ENCODE measurements at regions not wholly inside any gene's neighbourhood (a gene's known extent, or its start where the extent isn't known, plus 50 kb on each side); places are given as distances from the start of the nearest gene placed in this dataset.
A peak's percentile ranks its signal among the peaks of the same experiment; 100 is the strongest.
"Not testable (repeated sequence)": the region's sequence is repeated elsewhere in the genome, so short reads cannot be mapped to it uniquely, and the experiment has no call there.

DNA sequence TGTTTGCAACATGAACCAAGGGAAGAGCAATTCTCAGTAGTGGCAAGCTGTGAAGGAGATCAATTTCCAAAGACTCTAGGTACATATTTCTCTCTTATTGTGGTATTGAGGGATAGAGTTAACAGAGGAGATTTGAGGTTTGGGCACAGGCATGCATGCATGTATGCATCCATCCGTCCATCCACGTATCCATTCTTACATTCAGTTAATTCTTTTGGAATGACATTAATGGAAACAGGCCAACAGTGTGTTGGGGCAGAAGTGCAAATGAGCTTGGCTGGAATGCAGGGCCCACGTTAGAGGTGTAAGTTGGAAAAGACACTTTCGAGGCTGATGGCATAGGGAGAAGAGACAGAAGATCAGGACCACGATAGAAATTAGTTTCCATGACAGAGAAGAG is 216.9 kb upstream of the PELI2 start:
- in situ Hi-C loops (cut with HindIII; ENCODE audit: low pct_unique_long_range_greater_than_20kb, low sequenced_read_pairs) = no loop called here

DNA sequence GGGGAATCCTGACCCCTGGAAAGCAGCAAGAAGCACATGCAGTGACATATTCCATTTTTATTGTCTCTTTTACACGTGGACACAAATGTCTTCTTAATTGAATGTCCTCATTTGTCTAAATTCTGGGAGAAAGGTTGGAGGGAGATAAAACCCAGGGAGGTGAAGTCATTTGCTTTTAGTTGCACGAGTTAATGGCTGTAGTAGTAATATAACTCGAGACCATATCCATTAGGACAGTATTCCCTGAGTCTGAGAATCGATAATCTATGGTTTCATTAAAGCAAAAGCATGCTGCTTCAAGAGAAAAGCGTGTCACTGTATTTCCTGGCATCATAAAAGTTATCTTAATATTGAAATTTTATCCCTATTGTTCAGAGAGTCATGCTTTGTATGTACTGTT is 216.0 kb upstream of the PELI2 start:
- DNase-seq (ENCODE audit: low read depth, low spot score) = no peak

More for the DNA sequence above, 216.9 kb upstream of the PELI2 start:
- DNase-seq (ENCODE audit: low read depth, low spot score) = no peak

DNA sequence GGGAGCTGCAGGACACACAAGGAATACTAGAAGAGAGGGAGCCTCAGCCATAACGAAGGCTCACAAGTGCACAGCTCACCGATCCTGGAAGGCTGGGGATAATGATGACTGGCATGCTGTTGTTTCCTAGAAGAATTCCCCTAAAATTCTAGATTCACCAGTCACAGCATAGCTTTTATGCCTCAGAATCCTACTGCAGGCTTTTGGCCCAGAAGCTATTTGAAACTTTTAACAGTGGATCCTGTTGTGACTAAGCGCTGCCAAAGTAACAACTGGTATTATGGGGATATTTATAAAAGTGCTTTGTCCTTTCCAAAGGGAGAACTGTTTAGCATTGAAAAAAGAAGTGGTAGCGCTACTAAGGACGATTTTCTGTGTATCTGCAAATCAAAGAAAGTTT is 214.1 kb upstream of the PELI2 start:
- in situ Hi-C loops (cut with HindIII; ENCODE audit: low pct_unique_long_range_greater_than_20kb, low sequenced_read_pairs) = no loop called here
- DNase-seq (ENCODE audit: low read depth, low spot score) = no peak

More for the DNA sequence above, 216.0 kb upstream of the PELI2 start:
- in situ Hi-C loops (cut with HindIII; ENCODE audit: low pct_unique_long_range_greater_than_20kb, low sequenced_read_pairs) = no loop called here

DNA sequence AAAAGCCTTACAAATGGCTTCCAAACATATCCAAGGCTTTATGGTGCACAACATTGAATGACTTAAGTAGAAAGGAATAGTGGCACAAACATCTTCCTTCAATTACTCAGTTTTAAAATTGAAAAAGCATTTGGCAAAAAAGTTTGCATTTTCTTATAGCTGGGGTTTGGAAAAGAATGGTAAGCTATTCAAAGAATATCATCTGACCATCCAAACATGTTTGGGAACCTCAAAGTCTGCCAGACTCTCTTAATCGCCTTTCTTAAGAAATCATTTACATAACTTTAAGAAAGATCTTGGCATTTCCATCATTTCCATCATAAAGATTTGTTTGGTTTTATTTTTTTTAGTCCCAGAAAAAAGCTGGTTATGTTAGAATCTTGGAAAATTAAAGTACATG is 210.1 kb upstream of the PELI2 start:
- DNase-seq (ENCODE audit: low read depth, low spot score) = no peak
- in situ Hi-C loops (cut with HindIII; ENCODE audit: low pct_unique_long_range_greater_than_20kb, low sequenced_read_pairs) = no loop called here

DNA sequence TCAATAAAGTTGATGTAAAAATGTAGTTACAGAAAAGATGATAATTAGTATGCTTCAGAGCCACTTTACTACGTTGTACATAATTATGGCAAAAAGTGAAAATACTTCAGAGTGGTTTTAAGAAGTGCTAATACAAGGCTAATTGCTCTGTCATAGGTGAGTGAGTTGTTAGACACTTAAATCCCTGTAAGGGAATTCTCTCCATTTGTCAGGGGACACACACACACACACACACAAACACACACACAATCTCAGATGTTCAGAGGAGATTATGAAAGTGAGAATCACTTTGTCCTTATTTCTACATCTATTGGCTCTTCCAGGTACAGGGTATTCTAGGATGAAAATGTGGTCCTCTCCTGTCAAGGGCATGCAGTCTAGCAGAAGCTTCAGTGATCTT is 208.3 kb upstream of the PELI2 start:
- in situ Hi-C loops (cut with HindIII; ENCODE audit: low pct_unique_long_range_greater_than_20kb, low sequenced_read_pairs) = no loop called here

DNA sequence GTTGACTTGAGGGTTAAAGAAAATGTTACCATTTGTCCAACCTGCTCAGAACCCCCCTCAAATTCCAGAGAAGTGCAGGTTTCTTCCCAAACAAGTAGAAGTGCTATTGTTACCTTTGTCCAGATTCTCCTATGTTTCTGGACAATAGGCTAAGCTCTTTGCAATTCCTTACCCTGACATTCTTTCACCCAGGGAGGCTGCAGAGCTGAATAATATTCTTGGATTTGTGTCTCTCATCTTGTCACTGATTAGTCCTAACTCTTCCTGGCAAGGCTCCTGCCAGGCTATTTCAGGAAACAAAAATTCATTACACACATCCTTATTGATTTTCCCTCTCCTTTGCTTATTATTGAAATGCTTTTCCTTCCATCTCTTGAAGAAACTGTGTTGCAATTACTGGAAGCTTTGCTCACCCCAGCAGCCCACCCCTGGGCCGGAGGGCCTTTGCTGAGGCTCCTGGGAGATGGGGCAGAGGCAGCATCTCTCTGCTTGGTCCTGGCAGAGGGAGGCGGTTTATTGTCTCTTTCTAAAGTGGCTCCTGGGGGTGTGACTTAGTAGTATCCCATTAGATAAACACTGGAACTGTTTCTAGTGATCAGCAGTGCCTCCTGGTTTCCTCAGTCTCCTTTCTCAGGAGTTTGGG is 207.5 kb upstream of the PELI2 start:
- in situ Hi-C loops (cut with HindIII; ENCODE audit: low pct_unique_long_range_greater_than_20kb, low sequenced_read_pairs) = no loop called here
- DNase-seq (ENCODE audit: low read depth, low spot score) = no peak

More for the DNA sequence above, 208.3 kb upstream of the PELI2 start:
- no peak for DNase-seq (ENCODE audit: low read depth, low spot score)

DNA sequence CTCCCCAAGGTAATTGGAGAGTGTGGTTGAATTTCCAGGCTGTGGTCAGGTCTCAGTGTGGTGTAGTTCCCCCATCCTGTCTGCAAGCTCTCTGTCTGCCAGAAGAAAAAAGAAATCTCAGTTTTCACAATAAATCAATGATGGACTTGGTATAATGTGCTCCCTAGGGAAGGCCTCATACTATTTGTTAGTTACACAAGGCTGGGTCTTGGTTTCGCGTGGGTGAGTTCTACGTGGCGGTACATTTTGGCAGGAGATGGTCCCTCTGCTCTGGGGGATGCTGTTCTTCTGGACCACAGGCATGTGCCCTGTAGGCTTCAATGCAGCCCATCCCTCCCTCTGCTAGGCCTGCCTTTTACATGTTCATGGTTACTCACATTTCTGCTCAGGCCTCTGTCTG is 206.4 kb upstream of the PELI2 start:
- in situ Hi-C loops (cut with HindIII; ENCODE audit: low pct_unique_long_range_greater_than_20kb, low sequenced_read_pairs) = no loop called here
- no peak for DNase-seq (ENCODE audit: low read depth, low spot score)

DNA sequence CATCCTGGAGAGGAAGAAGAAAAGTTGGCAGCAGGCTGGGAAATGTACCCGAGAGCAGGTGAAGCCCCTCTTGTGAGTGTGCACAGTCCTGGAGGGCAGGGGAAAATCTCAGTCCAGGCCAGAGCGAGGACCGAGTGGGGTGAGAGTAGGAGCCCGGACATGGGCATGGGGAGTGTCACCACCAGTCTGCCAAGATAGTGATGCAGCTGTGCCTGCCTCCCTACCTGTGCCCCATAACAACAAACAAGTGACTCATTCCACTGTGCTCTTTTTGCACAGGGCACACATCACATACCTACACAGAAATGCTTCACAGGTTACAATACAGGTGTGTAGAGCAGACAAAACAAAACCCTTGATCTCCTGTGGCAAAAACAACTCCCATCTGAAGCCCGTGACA is 205.9 kb upstream of the PELI2 start:
- in situ Hi-C loops (cut with HindIII; ENCODE audit: low pct_unique_long_range_greater_than_20kb, low sequenced_read_pairs) = no loop called here
- no peak for DNase-seq (ENCODE audit: low read depth, low spot score)

DNA sequence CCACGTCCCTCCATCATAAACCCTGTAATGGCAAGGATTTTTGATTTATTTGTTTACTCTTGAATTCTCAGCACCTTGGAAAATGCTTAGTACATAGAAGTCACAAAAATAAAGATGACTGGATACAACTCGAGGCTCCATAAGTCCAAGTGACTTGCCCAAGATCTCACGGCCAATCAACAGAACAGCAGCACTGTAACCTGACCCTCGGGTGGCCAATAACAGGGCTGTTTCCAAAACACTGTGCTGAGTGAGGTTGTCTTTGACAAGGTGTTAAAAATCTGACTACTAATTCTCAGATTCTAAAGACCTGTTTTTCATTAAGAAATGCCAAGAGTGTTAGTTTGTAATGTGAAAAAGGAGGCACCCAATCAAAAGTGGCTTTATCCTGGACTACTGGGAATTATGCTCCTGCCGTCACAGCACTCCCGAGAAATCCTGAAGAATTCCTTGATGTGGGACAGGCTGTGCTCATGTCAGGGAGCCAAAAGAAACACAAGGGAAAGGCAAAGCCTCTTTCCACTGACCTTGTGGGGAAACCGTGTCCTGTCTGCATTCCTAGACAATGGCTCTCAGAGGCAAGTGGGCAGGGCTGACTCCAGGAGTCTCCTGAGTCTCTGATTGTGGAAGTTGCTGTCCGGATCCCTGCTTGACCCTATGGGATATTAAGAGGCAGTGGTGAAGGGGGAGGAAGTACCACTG is 204.7 kb upstream of the PELI2 start:
- in situ Hi-C loops (cut with HindIII; ENCODE audit: low pct_unique_long_range_greater_than_20kb, low sequenced_read_pairs) = no loop called here
- no peak for DNase-seq (ENCODE audit: low read depth, low spot score)

DNA sequence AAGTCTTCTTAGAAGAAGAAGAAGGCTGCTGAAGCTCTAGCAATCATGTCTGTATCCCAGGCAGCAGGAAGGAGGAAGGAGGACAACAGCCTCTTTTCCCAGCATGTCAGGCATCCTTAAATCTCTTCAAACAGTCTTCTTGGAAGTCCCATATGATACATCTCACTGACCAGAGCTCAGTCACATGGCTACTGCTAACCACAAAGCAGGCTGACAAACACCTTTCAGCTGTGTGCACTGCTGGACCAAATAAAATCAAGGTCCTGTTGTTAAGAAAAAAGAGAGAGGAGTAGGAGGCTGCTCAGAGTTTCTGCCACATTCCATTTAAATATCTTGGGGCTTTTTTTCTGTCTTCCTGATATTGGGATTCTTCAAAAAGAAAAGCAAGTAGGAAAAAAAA is 203.4 kb upstream of the PELI2 start:
- DNase-seq (ENCODE audit: low read depth, low spot score) = no peak
- in situ Hi-C loops (cut with HindIII; ENCODE audit: low pct_unique_long_range_greater_than_20kb, low sequenced_read_pairs) = no loop called here

DNA sequence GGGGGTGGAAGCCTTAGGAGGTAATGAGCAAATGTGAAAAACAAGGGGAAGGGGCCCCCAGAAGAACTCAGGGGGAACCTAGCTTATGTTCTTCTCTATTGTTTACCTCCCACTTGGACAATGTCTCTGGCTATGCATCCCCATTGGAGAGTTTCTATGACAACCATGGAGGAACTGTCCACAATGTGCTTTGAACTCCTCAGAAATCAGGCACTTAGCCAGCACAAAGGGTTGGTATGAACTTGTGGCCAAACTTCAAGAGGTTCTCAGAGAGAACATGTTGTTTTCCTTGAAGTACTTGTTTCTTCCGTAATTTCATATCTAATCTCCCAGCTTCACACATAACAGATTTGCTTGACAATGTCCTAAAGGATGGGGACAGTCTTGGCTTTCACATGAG is 202.8 kb upstream of the PELI2 start:
- in situ Hi-C loops (cut with HindIII; ENCODE audit: low pct_unique_long_range_greater_than_20kb, low sequenced_read_pairs) = no loop called here
- no peak for DNase-seq (ENCODE audit: low read depth, low spot score)

DNA sequence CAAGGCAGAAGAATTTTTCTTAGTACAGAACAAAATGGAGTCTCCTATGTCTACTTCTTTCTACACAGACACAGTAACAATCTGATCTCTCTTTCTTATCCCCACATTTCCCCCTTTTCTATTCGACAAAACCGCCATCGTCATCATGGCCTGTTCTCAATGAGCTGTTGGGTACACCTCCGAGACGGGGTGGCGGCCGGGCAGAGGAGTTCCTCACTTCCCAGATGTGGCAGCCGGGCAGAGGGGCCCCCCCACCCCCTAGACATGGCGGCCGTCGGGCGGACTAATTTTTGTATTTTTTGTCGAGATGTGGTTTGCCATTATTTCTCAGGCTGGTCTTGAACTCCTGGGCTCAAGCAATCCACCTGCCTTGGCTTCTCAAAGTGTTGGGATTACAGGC is 198.4 kb upstream of the PELI2 start:
- DNase-seq (ENCODE audit: low read depth, low spot score); in situ Hi-C loops (cut with HindIII; ENCODE audit: low pct_unique_long_range_greater_than_20kb, low sequenced_read_pairs): not testable (repeated sequence)

DNA sequence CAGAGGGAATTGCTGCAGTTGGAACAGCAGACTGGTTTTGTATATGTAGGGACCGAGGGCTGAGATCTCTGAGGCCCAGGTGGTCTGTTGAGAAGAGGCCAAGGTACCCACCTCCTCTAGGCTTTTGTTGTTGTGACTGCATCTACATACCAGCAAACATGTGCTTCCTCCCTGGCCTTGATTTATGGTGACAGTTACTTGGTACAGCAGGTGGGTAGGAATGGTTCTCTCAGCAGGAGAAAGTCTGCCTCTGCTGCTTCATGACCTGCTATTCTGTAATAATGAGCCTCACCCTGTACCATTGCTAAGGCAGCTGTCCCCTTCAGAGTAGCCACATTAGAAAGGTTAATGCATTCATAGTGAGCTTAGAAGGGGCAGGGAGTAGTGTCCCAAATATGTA is 196.7 kb upstream of the PELI2 start:
- in situ Hi-C loops (cut with HindIII; ENCODE audit: low pct_unique_long_range_greater_than_20kb, low sequenced_read_pairs) = no loop called here
- no peak for DNase-seq (ENCODE audit: low read depth, low spot score)

DNA sequence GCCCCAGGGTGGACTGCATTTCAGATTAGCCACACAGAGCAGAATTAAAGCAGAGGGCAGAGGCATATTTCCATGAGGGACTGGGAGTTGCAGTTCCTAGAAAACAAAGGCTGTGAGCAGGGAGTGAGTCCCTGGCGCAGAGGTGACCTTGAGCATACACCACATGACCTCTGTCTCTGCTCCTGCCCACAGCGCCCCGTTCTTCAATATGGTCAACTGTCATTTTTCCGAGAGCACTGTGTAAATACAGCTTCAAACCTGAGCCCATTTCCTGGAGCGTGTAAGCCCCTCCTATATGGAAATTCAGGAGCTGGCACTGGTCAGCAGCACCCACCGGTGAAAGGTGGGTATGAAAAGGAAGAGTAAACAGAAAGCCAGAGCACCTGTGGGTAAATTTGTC is 192.2 kb upstream of the PELI2 start:
- in situ Hi-C loops (cut with HindIII; ENCODE audit: low pct_unique_long_range_greater_than_20kb, low sequenced_read_pairs) = no loop called here
- DNase-seq (ENCODE audit: low read depth, low spot score) = no peak

DNA sequence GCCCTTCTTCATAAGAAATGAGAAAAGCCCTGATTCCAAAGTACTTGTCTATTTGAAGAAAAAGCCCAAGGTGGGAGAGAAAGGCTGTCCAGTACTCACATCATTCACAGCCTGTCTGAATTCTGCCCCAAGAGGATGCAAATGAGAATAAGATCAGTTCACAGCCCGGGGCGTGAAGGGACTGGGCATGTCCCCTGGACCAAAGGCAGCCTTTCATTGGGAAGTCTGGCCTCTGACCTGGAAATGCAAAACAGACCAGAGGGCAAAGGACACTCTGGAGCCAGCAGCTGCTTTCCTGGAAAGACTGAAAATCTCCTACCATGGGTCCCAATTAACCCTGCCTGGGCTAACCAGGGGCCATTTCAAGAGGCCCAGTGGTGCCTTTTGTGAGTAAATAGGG is 191.2 kb upstream of the PELI2 start:
- in situ Hi-C loops (cut with HindIII; ENCODE audit: low pct_unique_long_range_greater_than_20kb, low sequenced_read_pairs) = no loop called here
- DNase-seq (ENCODE audit: low read depth, low spot score) = no peak

DNA sequence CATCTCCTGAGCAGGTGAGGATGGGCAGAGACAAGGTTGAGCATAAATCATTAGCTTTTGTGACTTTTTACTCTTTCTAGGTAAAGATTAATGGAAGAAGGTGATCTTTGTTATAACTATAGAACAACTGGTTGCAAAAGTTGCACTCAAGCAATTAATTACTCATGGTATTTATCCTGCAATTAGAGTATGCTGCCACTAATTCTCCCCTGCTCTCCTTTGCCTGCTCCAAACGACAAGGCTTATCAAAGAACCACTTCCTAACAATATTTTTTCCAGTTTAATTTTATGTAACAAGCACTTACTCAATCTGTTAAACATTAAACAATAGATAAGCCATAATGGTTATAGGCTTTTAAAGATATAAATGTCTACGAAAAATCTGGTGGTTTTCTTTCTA is 189.9 kb upstream of the PELI2 start:
- in situ Hi-C loops (cut with HindIII; ENCODE audit: low pct_unique_long_range_greater_than_20kb, low sequenced_read_pairs) = no loop called here
- DNase-seq (ENCODE audit: low read depth, low spot score) = no peak

DNA sequence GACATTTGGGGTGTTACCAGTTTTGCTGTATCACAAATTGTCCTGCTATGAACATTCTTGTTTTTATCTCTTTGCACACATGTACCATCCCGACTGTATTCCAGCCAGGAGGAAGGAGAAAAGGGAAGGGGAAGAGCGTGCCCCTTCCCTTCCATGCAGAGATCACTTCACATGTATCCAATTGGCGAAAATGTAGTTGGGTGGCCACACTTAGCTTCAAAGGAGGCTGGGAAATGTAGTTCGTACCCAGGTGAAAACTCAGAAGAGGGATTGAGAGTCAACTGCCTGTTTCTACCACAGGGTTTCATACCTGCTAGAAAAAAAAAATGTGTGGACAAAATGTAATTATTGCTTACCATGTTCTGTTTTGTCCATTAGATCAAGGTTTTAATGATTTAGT is 189.1 kb upstream of the PELI2 start:
- DNase-seq (ENCODE audit: low read depth, low spot score) = peak; percentile 16
- in situ Hi-C loops (cut with HindIII; ENCODE audit: low pct_unique_long_range_greater_than_20kb, low sequenced_read_pairs) = no loop called here

DNA sequence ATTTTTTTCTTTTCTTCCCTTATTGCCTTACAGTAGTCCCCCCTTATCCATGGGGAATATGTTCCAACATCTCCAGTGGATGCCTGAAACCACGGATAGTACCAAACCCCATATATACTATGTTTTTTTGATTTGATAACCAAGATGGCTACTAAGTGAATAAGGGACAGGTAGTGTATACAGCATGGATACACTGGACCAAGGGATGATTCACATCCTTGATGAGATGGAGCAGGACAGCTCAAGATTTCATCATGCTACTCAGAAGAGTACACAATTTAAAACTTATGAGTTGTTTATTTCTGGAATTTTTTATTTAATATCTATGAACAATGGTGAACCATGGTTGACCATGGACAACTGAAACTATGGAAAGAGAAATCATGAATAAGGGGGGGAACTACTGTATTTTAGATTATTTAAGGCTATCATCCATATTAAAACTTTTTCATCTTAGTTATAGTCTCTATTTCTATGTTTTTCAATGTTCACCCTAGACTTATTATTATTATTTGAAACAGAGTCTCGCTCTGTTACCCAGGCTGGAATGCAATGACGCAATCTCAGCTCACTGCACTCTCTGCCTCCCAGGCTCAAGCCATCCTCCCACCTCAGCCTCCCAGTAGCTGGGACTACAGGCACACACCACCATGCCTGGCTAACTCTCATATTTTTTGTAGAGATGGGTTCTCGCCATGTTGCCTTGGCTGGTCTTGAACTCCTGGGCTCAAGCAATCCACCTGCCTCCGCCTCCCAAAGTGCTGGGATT is 188.0 kb upstream of the PELI2 start:
- no peak for DNase-seq (ENCODE audit: low read depth, low spot score)
- in situ Hi-C loops (cut with HindIII; ENCODE audit: low pct_unique_long_range_greater_than_20kb, low sequenced_read_pairs) = no loop called here

DNA sequence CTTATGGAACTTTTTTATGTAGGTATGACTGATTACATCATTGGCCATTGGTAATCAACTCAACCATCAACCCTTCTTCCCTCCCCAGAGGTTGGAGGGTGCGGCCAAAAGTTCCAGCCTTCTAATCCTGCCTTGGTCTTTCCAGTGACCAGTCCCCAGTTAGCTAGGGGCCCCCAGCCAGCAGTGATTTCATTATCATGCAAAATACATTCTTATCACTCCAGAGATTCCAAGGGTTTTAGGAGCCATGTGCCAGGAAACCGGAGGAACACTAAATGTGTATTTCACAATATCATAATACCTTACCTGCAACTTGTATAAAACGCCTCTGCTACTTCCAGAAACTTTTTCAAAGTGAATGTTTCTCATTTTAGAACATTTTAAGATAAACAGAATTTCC is 181.5 kb upstream of the PELI2 start:
- no peak for DNase-seq (ENCODE audit: low read depth, low spot score)
- in situ Hi-C loops (cut with HindIII; ENCODE audit: low pct_unique_long_range_greater_than_20kb, low sequenced_read_pairs) = no loop called here
